Muscle of leg (tissue), 3 donors: ENCODE measurements at regions not wholly inside any gene's neighbourhood (a gene's known extent, or its start where the extent isn't known, plus 50 kb on each side); places are given as distances from the start of the nearest gene placed in this dataset.

Experiments used
- DNase-seq: peaks from one replicate; pipeline ENCODE4 v3.0.0; 2013
- H3K27ac ChIP-seq: one replicate; pipeline ENCODE4 v1.5.1; 2013; ENCODE audit warnings: mild to moderate bottlenecking, low read length, control low read depth
- H3K27me3 ChIP-seq: one replicate; pipeline ENCODE4 v1.6.1; 2013; ENCODE audit warnings: low read length; ENCODE audit not compliant: control insufficient read depth, insufficient read depth
- H3K36me3 ChIP-seq: one replicate; pipeline ENCODE4 v1.6.1; 2013; ENCODE audit warnings: low read length; ENCODE audit not compliant: control insufficient read depth, insufficient read depth
- H3K4me1 ChIP-seq: one replicate; pipeline ENCODE4 v1.6.1; 2013; ENCODE audit warnings: low read length; ENCODE audit not compliant: control insufficient read depth, insufficient read depth
- H3K4me3 ChIP-seq: one replicate; pipeline ENCODE4 v1.5.1; 2013; ENCODE audit warnings: low read length, control low read depth
- H3K9me3 ChIP-seq: replicated peaks from 2 replicates; pipeline ENCODE4 v1.6.1; 2013; ENCODE audit warnings: low read depth, low read length; ENCODE audit not compliant: control insufficient read depth
- WGBS: methylation state at CpG from one replicate; pipeline ENCODE4 v1.1.5; 2013; ENCODE audit warnings: missing lambda C conversion rate; ENCODE audit not compliant: insufficient coverage; 5-methylcytosine and 5-hydroxymethylcytosine counted together

GRCh38 chr5:5781335-5781734 is 358.9 kb downstream of the ICE1 start:
- H3K27me3 ChIP-seq = no peaks in the 10 kb centered on the region
- H3K4me1 ChIP-seq = no peaks in the 10 kb centered on the region
- WGBS = no CpG with 5 or more reads among the region's 3 CpGs
- DNase-seq = no peak
- H3K36me3 ChIP-seq = no peaks in the 10 kb centered on the region
- H3K27ac ChIP-seq = no peak overlapping the region
- no peak overlapping the region for H3K4me3 ChIP-seq
- no peaks in the 10 kb centered on the region for H3K9me3 ChIP-seq

- DNase-seq = no peak
- Histone ChIP-seq H3K4me3 (no peak overlapping the region), H3K27me3 (no peaks in the 10 kb centered on the region), H3K36me3 (no peaks in the 10 kb centered on the region), H3K27ac (no peak overlapping the region), H3K9me3 (no peaks in the 10 kb centered on the region), H3K4me1 (no peaks in the 10 kb centered on the region)
- 85% methylated on average over 2 of the region's 3 CpGs for WGBS
Observed at GRCh38 chr5:5780253-5780652, 357.8 kb downstream of the ICE1 start.

GRCh38 chr5:5777013-5777412 is 354.5 kb downstream of the ICE1 start:
- no CpG with 5 or more reads among the region's 2 CpGs for WGBS
- no peak overlapping the region for H3K27ac ChIP-seq

GRCh38 chr5:5772202-5772601 is 349.7 kb downstream of the ICE1 start:
- no peak for DNase-seq
- Histone ChIP-seq H3K36me3 (no peaks in the 10 kb centered on the region), H3K4me3 (no peak overlapping the region), H3K9me3 (no peaks in the 10 kb centered on the region), H3K27ac (no peak overlapping the region), H3K27me3 (no peaks in the 10 kb centered on the region), H3K4me1 (peaks cover 3% of the 10 kb centered on the region)
- 86% methylated on average over 3 of the region's 3 CpGs for WGBS

More at GRCh38 chr5:5777013-5777412, 354.5 kb downstream of the ICE1 start:
- Histone ChIP-seq H3K4me3 (no peak overlapping the region), H3K27me3 (no peaks in the 10 kb centered on the region), H3K36me3 (no peaks in the 10 kb centered on the region), H3K4me1 (peaks cover 3% of the 10 kb centered on the region), H3K9me3 (no peaks in the 10 kb centered on the region)
- DNase-seq = no peak

GRCh38 chr5:5770825-5771224 is 348.3 kb downstream of the ICE1 start:
- Histone ChIP-seq H3K27ac (no peak overlapping the region), H3K4me3 (no peak overlapping the region), H3K4me1 (peaks cover 3% of the 10 kb centered on the region), H3K9me3 (no peaks in the 10 kb centered on the region), H3K36me3 (no peaks in the 10 kb centered on the region), H3K27me3 (no peaks in the 10 kb centered on the region)
- no peak for DNase-seq
- WGBS = 100% methylated on average over 1 of the region's 2 CpGs

GRCh38 chr5:5767286-5767928 is 344.9 kb downstream of the ICE1 start:
- Histone ChIP-seq H3K4me3 (no peak overlapping the region), H3K27ac (no peak overlapping the region), H3K9me3 (no peaks in the 10 kb centered on the region), H3K36me3 (no peaks in the 10 kb centered on the region), H3K4me1 (no peaks in the 10 kb centered on the region), H3K27me3 (no peaks in the 10 kb centered on the region)
- no peak for DNase-seq
- 63% methylated on average over 4 of the region's 5 CpGs for WGBS

GRCh38 chr5:5765066-5765850 is 342.8 kb downstream of the ICE1 start:
- no peaks in the 10 kb centered on the region for H3K27me3 ChIP-seq
- H3K36me3 ChIP-seq = no peaks in the 10 kb centered on the region
- no peak overlapping the region for H3K27ac ChIP-seq
- no peaks in the 10 kb centered on the region for H3K9me3 ChIP-seq
- H3K4me3 ChIP-seq = no peak overlapping the region
- WGBS = 79% methylated on average over 3 of the region's 7 CpGs
- DNase-seq = no peak
- no peaks in the 10 kb centered on the region for H3K4me1 ChIP-seq

GRCh38 chr5:5764246-5764645 is 341.8 kb downstream of the ICE1 start:
- H3K27ac ChIP-seq = no peak overlapping the region
- no peak for DNase-seq
- WGBS = 100% methylated on average over 1 of the region's 4 CpGs

GRCh38 chr5:5756762-5757161 is 334.3 kb downstream of the ICE1 start:
- WGBS = 14% methylated on average over 2 of the region's 2 CpGs
- H3K27me3 ChIP-seq = no peaks in the 10 kb centered on the region
- H3K4me1 ChIP-seq = no peaks in the 10 kb centered on the region
- no peak overlapping the region for H3K4me3 ChIP-seq
- H3K9me3 ChIP-seq = no peaks in the 10 kb centered on the region
- no peaks in the 10 kb centered on the region for H3K36me3 ChIP-seq
- no peak overlapping the region for H3K27ac ChIP-seq
- DNase-seq = no peak

More at GRCh38 chr5:5764246-5764645, 341.8 kb downstream of the ICE1 start:
- Histone ChIP-seq H3K9me3 (no peaks in the 10 kb centered on the region), H3K27me3 (no peaks in the 10 kb centered on the region), H3K36me3 (no peaks in the 10 kb centered on the region), H3K4me1 (no peaks in the 10 kb centered on the region), H3K4me3 (no peak overlapping the region)

- DNase-seq = no peak
- no CpG with 5 or more reads among the region's 2 CpGs for WGBS
- H3K27ac ChIP-seq = no peak overlapping the region
- H3K36me3 ChIP-seq = no peaks in the 10 kb centered on the region
- H3K27me3 ChIP-seq = no peaks in the 10 kb centered on the region
- no peak overlapping the region for H3K4me3 ChIP-seq
- H3K4me1 ChIP-seq = no peaks in the 10 kb centered on the region
- no peaks in the 10 kb centered on the region for H3K9me3 ChIP-seq
Observed at GRCh38 chr5:5755888-5756287, 333.4 kb downstream of the ICE1 start.
